DMS153 (cell line): ENCODE measurements at regions not wholly inside any gene's neighbourhood (a gene's known extent, or its start where the extent isn't known, plus 50 kb on each side); places are given as distances from the start of the nearest gene placed in this dataset.

Source experiments
- DNase-seq: peaks from one replicate; lab custom pipeline; 2025; lab: John Stamatoyannopoulos, UW

DNA sequence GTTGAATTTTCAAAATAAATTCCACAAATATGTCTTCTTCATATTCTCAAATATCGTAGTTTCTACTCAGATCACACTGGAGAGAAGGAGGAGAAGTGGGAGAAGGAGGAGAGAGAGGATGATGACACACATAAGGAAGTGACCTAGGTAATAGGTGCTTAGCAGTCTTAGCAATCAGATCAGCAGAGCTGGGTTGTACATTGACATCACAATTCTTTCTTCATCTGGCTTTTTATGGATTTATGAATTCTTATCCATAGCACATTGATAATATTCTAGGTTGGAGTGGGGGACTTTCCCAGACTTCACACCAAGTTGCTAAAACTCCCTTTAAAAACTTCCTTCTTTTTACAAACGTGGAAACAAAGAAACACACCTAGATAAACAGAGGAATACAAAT, 86.9 kb downstream of the FGF9 start:
- no peak for DNase-seq

DNA sequence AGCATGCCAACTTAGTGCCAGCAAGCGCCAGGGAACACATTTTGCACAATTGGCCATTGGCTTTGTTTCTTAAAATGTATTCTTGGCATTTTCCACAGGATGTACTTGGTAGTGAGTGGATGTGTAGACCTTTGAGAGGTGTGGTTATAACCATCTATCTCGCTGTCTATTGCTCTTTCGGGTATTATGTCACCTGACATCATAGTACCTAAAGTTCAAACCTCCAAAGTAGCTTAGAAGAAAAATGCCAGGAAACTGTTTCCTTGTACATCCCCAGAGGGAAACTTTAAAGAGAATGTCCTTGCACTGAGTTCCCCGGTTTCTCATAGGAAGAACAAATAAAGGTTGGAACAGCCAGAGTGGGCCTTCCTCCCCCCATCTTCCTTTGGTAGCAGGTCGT, 87.6 kb downstream of the FGF9 start:
- no peak for DNase-seq

DNA sequence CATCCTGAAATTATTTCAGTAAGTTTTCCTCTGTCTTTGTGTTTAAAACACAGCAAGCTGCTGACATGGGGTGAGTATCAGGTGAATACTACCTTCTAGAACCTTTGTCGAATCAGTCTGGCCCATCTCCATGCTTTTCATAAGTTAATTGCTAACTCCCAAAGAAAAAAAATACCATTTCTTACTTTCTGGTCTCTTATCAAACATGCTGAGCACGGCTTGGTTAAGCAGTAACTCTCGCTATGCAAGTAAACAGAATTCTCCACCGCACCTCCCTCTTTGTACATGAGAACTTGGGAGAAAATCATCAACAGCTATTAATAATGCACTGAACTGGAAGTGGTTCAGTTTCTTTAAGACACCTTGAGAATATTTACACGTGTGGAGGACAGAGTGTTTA, 88.6 kb downstream of the FGF9 start:
- no peak for DNase-seq

DNA sequence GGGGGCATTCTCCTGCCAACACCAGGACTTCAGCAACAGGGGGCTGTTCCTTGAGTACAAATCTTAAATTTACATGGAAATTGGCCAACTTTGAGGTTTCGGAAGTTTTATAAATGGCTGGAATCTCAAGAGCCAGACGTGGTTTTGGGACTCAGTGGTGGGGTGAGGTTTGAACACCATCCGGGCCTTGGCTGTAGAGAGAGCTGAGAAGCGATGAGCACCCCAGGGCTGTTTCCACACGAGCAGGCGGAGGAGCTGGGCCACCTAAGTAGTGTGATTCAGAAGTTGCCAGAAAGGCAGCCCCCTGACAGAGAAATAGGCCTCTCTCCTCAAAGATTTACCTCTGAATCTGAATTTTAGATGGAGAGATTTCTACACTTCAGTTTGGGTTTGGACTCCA, 89.0 kb downstream of the FGF9 start:
- no peak for DNase-seq

DNA sequence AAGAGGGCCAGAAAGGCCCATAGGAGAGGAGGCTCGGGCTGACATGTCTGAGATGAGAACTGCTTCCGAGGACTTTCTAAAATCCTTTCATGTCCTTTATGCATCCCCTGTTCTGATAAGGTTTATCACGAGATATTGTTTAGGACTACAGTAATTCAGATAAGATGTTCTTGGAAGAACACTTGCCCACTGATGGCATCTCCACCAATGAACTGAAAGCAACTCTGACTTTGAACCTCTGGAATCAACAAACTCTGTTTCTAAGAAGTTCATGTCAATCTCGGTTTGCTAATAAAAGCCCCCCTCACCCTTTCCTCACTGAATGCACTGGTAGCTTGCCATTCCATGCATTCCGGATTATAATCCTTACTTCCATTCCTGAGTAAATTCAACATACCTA, 90.9 kb downstream of the FGF9 start:
- DNase-seq = no peak

DNA sequence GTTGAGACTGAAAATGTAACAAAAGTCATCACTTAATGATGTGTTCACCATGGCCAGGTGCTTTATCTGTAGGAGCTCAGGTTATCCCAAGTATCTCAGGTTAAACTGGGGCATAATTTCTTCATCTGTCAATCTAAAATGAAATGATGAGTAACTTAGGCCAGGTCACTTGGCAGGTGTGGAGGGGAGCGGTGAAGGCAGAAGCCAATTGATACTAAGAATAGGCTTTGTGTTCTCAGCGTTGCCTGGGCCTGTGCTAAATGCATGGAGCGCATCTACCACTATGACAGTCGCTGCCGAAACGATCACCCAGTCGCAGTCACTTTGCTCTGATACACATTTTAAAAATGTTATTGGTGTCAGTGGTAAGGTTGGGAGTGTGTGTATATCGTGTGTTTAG, 91.6 kb downstream of the FGF9 start:
- DNase-seq = no peak

DNA sequence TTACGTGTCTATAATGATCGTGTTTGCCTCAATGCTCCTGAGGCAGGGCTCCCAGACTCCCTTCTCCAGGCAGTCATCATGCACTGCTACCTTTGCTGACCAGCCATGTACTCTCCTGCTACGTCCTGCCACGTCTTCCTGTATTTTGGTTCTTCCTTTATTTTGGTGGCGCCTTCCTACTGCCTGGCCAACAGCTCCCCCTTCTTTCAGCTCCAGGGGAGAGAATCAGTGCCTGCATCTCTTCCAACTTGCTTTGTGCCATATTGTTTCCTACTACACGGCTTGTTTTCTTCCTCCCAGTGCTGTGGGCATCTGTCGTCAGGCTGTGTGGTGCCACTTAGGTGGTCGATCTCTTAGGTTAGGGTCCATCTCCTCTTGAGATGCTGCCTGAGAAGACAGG, 96.2 kb downstream of the FGF9 start:
- no peak for DNase-seq

DNA sequence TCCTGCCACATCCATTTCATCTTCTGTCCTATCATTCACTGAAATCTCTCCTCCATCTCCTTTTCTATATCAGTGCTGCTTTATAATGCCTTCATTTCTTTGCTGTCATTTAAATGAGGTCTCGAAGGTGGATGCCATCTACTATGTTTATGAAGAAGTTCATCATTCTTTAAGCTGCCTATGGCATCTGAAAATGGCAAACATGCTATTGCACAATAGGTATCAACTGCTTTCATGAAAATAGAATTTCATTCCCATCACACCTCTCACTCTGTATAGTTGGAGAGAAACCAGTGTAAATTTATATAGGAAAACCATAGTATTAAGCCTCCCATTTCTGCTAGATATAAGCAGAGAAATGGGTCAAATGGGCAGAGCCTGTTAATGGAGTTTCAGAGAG, 100.2 kb downstream of the FGF9 start:
- no peak for DNase-seq

DNA sequence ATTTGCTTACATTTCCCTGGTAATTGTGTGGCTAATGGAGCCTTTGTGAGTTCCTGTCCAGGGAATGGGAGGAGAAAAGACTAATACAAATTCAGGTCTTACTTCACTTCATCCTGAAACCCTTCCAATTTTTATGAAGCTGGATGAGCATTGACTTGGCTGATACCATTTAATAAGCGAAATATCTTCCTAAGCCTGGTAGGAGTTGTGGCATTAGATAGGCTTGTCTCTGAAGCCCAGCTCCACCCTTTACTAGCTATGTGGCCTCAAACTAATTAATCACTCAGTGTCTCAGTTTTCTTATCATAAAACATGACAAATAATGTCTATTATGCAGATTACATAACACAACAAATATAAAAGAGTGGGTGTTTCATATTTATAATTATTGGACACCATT, 106.3 kb downstream of the FGF9 start:
- no peak for DNase-seq

DNA sequence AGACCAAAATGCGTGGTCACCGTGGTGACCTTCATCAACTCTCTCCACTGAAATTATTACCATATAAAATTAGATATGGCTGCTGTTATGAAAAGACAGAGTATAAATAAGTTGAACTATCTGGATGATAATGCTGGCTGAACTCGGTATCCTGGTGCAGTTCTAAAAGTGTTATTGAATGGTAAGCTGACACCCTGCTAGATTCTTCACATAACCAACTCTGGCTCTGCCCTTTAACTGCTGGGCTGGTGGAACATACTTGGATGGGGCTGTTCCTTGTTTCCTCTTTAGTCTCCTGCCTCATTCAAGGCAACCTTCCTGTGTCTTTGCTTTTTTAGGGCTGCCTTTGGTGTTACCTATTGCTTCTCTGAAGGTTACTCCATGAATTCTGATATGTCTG, 106.9 kb downstream of the FGF9 start:
- DNase-seq = no peak

DNA sequence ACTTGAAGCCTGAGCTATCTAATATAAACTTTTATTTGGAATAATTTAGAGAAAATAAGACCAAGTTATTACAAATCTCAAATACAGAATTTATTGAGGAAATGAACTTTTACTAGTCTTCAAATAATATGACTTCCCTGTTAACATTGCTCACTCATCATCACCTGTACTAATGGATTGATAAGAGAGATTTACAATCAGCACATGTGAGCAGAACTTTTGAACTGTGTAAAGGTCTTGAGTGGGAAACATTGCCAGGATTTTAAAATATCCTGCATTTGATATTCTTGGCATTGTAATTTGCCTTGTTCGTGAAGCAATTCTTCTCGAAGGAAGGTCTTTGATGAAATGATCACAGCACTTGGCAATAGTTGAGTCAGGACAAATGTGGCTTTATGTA, 111.9 kb downstream of the FGF9 start:
- no peak for DNase-seq

DNA sequence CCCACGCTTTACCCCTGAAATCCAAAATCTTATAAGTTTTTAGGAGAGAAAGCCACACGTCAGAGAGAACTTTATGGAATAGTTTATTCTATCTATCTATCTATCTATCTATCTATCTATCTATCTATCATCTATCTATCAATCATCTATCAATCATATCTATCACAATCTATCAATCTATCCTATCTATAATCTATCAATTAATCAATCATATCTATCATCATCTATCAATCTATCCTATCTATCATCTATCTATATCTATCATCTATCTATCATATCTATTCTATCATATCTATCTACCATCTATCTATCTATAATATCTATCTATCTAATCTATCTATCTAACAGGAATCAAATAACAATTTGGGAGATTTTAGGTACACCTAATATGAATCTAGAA, 115.1 kb downstream of the FGF9 start:
- no peak for DNase-seq

DNA sequence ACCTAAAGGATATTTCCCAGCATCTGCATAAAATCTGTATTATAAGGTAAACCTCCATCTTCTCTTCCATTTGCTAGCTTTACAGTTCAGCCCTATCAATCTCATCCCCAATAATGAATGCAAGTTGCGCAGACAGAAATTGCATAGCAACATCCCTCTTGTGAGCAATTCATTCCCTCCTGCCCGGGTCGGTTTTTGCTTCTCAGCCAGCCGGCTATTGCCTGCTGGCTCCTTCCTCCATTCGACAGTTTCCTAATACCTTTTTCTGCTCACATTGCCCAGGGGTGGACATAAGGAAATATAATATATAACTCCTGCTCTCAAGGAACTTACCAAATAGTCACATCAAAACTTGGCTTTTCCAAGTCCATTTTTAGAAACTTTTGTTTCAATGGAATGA, 125.2 kb downstream of the FGF9 start:
- DNase-seq = no peak

DNA sequence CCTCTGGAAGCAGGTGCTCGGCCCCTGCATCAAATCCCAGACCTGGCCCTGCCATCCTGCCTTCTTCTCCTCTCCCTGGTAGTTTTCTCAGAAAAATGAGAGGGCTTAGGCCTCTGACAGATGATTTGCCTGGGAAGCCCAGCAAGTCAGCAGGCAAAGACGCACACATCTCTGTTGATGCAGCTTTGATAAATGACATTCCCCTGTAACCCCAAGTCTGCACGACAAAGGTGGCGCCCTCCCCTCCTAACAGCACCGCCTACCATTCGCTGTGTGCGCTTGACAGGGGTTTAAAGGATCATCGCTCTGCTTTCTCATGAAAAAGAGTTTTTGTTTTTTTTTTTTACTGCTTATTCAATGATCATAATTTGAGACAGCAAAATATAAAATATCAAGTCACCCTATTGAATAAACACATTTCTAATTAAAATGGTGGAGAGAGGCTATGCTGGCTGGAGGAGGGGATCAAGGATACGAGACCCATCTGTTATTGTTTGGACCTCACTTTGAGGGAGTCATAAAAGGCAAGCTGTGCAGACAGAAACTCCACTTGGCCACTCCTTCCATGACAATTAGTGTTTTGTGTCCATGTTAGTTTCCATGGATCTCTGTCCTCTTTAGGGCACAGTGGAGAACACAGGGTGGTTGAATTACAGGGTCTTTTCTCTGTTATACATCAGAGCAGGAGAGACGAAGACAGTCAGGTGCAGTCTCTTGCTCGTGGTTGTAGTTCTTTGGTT, 126.1 kb downstream of the FGF9 start:
- DNase-seq = no peak

DNA sequence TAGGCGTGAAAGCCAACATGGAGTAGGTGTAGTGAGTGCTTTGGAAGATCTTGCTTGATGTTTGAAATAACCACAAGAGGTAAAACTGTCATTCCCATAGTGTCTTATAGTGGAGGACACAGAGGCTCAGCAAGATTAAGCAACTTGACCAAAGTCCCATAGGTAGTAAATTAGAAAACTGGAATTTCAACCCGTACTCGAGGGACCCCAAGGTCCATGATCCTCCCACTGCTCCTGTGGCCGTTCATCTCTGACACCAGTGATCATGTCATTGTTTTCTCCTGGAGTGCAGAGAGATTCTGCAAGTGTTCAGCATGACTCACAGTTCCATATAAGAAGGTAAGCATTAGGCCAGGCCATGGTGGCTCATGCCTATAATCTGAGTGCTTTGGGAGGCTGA, 126.9 kb downstream of the FGF9 start:
- DNase-seq = no peak

DNA sequence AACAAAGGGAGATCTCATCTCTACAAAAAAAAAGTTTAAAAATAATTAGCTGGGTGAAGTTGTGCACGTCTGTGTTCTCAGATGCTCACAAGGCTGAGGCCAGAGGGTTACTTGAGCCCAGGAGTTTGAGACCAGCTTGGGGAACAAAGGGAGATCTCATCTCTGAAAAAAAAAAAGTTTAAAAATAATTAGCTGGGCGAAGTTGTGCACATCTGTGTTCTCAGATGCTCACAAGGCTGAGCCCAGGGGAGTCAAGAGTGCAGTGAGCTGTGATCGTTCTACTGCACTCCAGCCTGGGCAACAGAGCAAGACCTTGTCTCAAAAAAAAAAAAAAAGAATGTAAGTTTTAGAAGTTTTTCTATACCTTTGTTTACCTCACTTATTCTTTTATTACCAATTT, 127.3 kb downstream of the FGF9 start:
- no peak for DNase-seq

DNA sequence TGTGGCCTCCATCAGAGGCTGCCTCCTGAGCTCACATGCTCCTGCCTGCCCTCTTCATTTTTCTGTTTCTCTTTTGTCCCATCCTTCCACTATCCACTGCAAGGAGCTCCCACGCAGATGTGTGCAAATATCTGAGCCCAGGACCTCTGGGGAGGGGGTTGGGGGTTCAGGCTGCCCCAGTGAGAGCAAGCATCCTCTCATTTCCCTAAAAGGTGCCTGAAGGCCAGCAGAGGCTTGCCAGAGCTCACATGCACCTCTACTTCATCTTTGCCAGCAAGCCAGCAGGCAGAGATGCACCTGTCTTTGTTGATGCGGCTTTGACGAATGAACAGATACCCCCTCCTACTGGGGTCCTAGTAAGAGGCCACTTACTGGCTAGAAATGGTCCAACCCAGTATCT, 128.8 kb downstream of the FGF9 start:
- DNase-seq = no peak

DNA sequence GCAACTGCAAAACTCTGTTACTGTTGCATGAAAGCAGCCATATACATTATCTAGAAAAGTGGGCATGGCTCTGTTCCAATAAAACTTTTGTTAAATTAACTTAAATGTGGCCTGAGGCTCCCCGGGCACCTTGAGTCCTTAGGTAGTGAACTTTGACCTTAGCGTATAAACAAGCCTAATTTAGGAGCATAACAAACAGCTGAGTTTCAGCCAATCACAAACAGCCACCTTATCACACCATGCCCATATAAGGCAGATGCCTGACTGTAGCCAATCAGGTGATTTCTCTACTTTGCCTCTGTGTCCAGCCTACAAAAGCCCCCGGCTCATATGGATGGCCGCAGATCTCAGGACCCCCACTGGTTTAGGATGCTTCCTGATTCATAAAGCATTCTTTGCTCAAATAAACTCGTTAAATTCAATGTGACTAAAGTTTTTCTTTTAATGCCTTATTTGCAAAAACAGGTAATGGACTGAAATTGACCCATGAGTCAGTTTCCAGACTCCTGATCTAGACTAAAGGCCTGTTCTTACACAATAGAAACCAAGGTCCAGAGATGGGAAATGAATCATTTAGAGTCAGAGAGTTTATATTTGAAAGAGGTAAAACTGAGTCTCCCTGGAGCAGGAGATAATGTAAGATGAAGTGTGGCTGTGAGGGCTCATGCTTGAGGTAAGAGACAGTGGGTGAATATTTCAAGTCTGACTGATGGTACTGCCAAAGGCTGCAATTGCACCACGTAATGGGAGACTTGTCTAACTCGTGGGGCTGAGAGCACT, 130.2 kb downstream of the FGF9 start:
- no peak for DNase-seq

DNA sequence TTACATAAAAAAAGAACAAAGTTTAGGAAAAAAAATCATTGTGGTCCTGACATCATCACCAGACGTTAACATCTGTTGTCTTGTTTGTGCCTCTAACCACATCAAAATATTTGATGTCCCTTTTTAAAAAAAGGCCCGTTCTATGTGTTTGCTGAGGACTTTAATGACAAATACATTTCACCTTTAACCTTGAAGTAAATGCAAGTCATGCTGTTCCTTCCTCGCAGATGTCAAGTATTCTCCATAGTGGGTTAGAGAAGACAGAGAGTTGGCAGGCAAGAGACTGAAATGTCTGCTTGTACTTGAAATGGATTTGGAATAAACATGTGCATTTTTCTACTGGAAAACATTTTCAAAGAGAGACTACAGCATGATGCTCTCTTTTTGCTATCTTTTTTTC, 134.9 kb downstream of the FGF9 start:
- DNase-seq = no peak

DNA sequence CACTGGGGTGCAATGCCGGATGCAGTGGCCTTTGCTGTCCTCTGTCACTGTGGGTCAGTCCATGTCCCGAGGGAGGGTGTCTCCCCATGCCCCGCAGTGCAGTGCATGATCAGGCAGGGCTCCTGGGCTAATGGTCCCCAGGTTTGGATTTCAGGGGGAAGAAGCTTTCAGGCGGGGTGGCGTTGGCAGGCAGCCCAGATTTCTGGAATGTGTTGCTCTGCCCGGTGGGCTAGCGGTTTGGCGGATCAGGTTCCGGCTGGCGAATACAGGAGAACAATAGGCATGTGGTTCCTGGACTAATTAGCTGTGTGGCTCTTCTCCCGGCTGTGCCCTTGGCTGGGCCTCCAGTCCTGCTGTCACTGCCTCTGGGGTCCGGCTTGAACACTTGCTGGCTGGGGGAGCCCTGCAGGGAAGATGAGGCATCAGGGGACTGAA, 141.3 kb downstream of the FGF9 start:
- DNase-seq = peak; percentile 56

DNA sequence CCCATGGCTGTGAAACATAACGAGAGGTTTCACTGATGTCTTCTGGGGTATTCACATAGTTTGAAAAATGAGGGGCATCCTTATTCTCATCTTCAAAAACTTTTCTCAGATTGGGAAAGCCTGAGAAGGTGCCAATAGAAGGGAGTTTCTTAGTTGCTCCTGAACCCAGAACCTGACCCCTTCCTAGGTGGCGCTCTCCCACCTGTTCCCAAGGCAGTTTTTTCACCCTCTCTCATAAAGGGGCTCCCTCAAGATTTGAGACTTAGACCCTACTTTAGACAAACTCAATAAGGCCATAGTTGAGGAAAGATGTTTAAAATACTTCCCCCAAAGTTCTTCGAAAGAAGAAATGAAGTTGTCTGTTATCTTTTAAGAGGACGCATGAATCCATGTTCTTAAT, 142.2 kb downstream of the FGF9 start:
- DNase-seq = no peak

DNA sequence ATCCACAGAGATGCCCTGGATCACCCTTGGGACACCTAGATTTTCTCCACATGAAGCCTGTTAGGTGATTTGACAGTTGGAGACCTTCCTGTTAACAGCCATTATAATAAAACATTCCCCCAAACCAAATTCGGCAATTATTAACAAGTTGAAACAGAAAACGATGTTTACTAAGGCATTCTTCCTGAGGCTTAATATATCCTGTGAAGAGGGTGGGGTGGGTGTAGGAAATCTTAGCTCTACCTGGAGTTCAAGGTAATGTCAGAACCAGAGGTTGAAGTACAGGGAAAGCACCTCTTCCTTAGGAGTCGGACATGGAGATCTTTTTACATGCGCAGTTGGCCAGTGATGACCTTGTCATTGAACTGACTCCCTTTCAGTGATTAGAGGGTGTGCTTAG, 143.0 kb downstream of the FGF9 start:
- DNase-seq = no peak

DNA sequence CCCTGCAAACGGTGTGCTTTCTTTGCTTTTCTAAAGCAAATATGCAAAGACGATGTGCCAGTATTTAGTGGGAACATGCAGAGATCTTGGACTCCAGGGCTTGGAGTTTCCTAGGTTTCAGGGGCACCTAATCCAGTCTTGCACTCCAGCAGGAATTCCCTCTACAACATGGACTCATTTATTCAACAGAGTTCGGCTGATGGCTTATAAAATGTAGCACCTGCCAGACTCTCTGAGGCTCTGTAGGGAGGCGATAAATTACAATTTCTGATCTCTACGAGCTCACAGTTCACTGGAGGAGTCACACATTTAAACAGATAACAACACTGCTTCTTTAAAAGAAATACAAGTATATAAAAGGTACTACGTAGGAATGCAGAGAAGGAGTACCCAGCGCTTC, 143.7 kb downstream of the FGF9 start:
- no peak for DNase-seq

DNA sequence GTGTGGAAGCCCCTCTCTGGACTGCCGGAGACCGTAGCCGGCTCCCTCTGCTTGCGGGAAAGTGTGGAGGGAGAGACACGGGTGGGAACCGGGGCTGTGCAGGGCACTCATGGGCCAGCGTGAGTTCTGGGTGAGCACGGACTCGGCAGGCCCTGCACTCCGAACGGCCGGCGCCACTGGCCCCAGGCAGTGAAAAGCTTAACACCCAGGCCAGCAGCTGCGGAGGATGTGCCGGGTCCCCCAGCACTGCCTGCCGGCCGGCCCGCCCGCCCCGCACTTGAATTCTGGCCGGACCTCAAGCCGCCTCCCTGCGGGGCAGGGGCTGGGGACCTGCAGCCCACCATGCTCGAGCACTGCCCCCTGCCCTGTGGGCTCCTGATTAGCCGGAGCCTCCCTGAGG, 147.0 kb downstream of the FGF9 start:
- DNase-seq = no peak
